H54 (cell line): ENCODE measurements at regions not wholly inside any gene's neighbourhood (a gene's known extent, or its start where the extent isn't known, plus 50 kb on each side); places are given as distances from the start of the nearest gene placed in this dataset.

Experiments
- DNase-seq: peaks from one replicate; pipeline ENCODE4 v3.0.0; 2011; ENCODE audit warnings: low spot score, mixed read lengths; ENCODE audit not compliant: insufficient read length
- FAIRE-seq: peaks from 3 replicates; lab custom pipeline; 2011; peaks lifted over from hg19 to GRCh38; lab: Jason Lieb, UNC
- POLR2A ChIP-seq: IDR thresholded peaks from 2 replicates; pipeline ENCODE4 v1.6.1; 2011; ENCODE audit warnings: low read depth, mild to moderate bottlenecking, low read length

GRCh38 chr12:98022961-98023360, 492.4 kb upstream of the TMPO start:
- no peak for FAIRE-seq
- DNase-seq = no peak
- no peak for TF ChIP-seq POLR2A

- no peak for DNase-seq
- no peak for FAIRE-seq
- no peak for TF ChIP-seq POLR2A
Measured at GRCh38 chr12:98037401-98038140, 477.8 kb upstream of the TMPO start.

- DNase-seq (no peak), FAIRE-seq (no peak)
- no peak for TF ChIP-seq POLR2A
Measured at GRCh38 chr12:98042668-98043067, 472.7 kb upstream of the TMPO start.

GRCh38 chr12:98045395-98045794, 470.0 kb upstream of the TMPO start:
- DNase-seq (no peak), FAIRE-seq (no peak)
- TF ChIP-seq POLR2A = no peak

- DNase-seq = no peak
- TF ChIP-seq POLR2A = no peak
- FAIRE-seq = no peak
Measured at GRCh38 chr12:98048326-98048725, 467.1 kb upstream of the TMPO start.

GRCh38 chr12:98053202-98053601, 462.2 kb upstream of the TMPO start:
- FAIRE-seq (no peak), DNase-seq (no peak)
- TF ChIP-seq POLR2A = no peak

- DNase-seq (no peak), FAIRE-seq (no peak)
- TF ChIP-seq POLR2A = no peak
Measured at GRCh38 chr12:98057701-98058100, 457.7 kb upstream of the TMPO start.

DNA sequence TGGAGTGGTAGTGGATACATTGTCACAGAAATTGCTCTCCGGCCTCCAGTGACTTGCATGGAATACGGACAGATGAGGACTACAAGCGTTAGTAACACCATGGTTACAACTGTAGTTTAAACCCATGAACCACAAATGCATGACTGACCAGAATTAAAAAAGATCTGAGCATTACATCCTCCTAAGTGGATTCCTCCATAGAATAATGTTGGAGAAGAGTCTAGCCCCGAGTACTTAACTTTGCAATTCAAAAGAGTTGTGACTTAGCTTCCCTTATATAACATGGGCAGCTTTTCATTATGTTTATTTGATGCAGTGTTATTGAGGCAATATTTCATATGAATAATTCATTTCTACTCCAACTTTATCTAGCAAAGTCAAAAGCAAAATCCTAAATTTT, 457.2 kb upstream of the TMPO start:
- FAIRE-seq = no peak
- no peak for TF ChIP-seq POLR2A
- DNase-seq = no peak

DNA sequence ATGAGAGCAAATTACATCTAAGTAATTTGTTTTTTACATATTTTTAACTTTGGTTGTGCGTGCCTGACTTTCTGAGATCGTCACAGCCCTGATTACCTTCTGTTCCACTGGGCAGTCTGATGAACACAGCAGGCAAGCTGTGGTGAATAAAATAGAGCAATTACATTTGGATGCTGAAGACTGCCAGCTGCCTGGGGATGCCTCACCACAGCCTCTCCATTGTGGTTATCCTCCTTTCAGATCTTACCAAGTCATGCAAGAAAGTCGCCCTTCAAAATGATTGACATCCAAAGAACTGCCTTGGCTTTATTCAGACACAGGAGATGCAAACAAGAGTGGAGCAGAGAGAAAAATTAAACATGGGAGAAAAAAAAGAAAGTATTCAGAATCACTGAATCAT, 456.6 kb upstream of the TMPO start:
- DNase-seq = no peak
- no peak for FAIRE-seq
- no peak for TF ChIP-seq POLR2A

GRCh38 chr12:98059659-98060343, 455.6 kb upstream of the TMPO start:
- no peak for TF ChIP-seq POLR2A
- FAIRE-seq (no peak), DNase-seq (no peak)

DNA sequence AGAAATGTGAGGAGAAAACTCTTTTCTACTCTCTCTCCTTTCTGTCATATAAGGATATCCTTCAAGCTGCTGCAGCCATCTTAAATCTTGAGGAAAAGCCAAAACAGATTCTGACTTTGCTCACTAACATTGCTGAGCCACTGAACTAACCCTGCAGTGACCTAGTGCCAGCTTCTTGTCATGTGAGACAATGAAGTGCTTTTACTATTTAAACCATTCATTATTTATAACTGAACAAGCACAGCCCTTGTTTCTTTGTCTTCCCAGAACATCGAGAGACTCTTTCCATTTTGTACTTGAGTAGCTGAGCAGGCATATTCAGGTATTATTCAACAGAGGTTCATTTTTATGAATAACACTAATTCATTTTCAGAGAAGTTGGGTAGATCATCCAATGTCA, 455.0 kb upstream of the TMPO start:
- TF ChIP-seq POLR2A = no peak
- DNase-seq (no peak), FAIRE-seq (no peak)

DNA sequence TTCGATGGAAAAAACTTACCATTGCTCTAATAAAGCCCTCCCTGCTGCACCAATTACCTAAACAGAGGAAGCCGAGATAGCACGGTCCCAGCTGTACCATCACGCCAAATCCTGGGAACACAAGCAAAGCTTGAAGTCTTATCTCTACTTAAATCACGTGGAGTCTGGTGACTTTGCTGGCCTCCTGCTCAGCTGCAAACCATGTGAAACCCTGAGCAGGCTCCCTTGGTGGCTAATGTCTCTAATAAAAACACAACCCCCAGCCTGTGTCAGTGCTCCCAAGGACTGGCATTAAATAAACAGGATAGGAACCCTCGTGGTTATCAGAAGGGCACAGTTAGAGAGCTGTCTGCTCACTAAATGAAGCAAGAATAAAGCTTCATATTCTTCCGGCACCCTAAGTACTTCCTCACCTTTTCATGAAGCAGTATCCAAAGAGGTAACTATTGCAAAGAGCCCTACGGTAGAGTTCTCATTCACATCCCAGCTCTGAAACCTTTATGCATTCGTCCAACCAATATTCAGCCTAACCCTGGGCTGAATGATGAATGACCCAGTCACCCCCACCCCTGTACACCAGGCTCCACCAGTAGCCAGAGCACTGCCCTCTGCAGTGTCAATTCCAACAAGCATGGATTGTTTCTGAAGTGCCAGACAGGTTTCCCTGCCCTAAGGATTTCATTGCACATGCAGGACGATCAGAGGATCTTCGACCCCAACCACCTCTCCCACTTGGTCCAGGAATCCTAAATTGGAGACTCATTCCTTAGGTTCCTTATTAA, 452.7 kb upstream of the TMPO start:
- FAIRE-seq = no peak
- TF ChIP-seq POLR2A = no peak
- DNase-seq = no peak

DNA sequence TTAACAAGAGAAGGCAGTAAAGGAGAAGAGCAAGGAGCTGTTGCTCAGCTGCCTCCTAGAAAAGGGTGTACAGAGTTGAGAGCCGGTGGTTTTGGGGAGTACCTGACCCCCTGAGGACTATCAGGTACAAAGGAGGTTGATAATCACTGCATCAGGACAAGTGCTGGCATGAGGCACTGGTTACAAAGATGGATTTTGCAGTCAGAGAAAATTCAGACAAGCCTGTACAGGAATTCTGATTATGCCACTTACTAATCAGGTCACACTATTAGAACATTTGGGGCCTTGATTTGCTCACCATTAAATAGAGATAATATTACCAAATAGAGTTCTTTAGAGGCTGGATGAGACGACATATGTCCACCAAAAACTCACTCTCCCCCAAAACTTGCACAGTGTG, 450.9 kb upstream of the TMPO start:
- no peak for TF ChIP-seq POLR2A
- no peak for FAIRE-seq

DNA sequence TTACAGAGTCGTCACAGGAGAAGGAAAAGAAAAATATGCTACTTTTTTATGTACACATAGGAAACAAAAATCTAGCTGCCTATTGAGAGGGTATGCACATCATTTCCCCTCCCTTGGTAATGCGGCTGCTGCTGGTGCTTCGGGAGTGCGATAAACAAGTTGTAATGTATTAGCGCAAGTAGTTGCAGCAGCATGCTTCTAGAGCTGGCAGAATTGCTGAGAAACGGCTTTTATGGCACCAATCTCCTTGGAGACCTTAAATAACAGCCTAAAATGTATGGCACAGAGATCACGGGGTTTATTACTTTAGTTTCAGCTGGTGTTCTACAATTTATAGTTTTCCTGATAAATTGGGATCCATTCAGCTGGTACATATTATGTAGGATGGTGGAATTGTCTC, 447.6 kb upstream of the TMPO start:
- FAIRE-seq = no peak
- no peak for DNase-seq
- TF ChIP-seq POLR2A = no peak

More for the DNA sequence above, 450.9 kb upstream of the TMPO start:
- no peak for DNase-seq
